Stomach smooth muscle (tissue), 2 donors: ENCODE measurements at regions not wholly inside any gene's neighbourhood (a gene's known extent, or its start where the extent isn't known, plus 50 kb on each side); places are given as distances from the start of the nearest gene placed in this dataset.

ENCODE experiments used
- H3K27ac ChIP-seq: one replicate; pipeline ENCODE4 v1.7.0; 2013; ENCODE audit warnings: mild to moderate bottlenecking, low read length, inconsistent platforms
- H3K27me3 ChIP-seq, 2 donors: one replicate each; pipeline ENCODE4 v1.7.0; 2013; ENCODE audit warnings: low read length in 2 of 2; ENCODE audit not compliant: insufficient read depth in 2 of 2, control insufficient read depth in 1 of 2
- H3K36me3 ChIP-seq, 2 donors: one replicate each; pipeline ENCODE4 v1.7.0; 2013; ENCODE audit warnings: low read length in 2 of 2; ENCODE audit not compliant: control insufficient read depth in 2 of 2, insufficient read depth in 2 of 2
- H3K4me1 ChIP-seq: one replicate; pipeline ENCODE4 v1.7.0; 2013; ENCODE audit warnings: low read length; ENCODE audit not compliant: control insufficient read depth, insufficient read depth
- H3K4me3 ChIP-seq, 2 donors: one replicate each; pipeline ENCODE4 v1.7.0; 2013; ENCODE audit warnings: low read length in 2 of 2
- H3K9ac ChIP-seq, 2 donors: one replicate each; pipeline ENCODE4 v1.7.0; 2013; ENCODE audit warnings: low read length in 2 of 2, mild to moderate bottlenecking in 1 of 2
- H3K9me3 ChIP-seq, 2 donors: one replicate each; pipeline ENCODE4 v1.7.0; 2013; ENCODE audit warnings: low read length in 2 of 2; ENCODE audit not compliant: control insufficient read depth in 2 of 2
- donor health status: healthy.
- donor health status: Pancreatic carcinoma.

DNA sequence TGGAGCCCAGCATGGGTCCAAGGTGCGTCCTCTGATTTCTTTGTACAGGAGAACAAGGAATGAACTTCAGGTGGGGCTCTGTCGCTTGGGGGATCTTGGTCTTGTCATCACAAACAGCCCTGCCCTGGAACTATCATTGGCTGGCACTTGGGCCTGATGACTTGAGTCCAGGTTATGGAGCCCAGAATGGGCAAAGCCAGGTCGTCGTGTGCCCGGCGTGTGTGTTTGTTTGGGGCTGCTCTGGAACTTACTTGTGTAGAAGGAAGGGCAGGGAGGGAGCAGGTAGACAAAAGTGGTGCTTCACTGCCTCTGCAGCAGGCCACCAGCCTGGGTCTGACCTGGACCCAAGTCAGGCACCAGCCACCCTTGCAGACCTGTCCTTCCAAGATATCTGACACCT, 306.3 kb upstream of the HS6ST1 start:
- Histone ChIP-seq H3K4me3 (no peak overlapping the region), H3K9me3 (no peaks in the 10 kb centered on the region)

DNA sequence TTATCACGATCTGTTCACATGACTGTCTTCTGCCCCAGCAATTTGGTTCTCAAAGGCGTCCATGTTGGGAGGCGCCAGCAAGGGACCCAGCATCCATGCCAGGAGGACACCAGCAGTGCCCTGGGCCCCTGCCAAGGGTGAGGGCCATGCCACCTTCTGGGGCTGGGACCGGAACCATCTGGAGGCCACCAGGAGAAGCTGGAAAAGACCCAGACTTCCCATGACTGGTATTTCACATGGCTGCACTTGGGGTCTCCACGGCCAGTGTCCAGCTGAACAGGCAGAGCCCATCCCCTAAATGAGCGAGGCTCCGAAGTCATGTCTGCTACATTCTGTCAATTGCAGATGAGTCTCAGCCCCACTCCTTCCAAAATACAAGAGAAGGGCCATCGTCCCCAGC, 306.8 kb upstream of the HS6ST1 start:
- H3K9me3 ChIP-seq = no peaks in the 10 kb centered on the region
- H3K9ac ChIP-seq = no peak overlapping the region
- H3K36me3 ChIP-seq = no peaks in the 10 kb centered on the region
- no peaks in the 10 kb centered on the region for H3K27me3 ChIP-seq
- H3K27ac ChIP-seq = no peak overlapping the region
- no peak overlapping the region for H3K4me3 ChIP-seq
- H3K4me1 ChIP-seq = no peaks in the 10 kb centered on the region

More for the DNA sequence above, 306.3 kb upstream of the HS6ST1 start:
- Histone ChIP-seq H3K4me1 (no peaks in the 10 kb centered on the region), H3K27me3 (no peaks in the 10 kb centered on the region), H3K36me3 (no peaks in the 10 kb centered on the region), H3K27ac (no peak overlapping the region), H3K9ac (no peak overlapping the region)

DNA sequence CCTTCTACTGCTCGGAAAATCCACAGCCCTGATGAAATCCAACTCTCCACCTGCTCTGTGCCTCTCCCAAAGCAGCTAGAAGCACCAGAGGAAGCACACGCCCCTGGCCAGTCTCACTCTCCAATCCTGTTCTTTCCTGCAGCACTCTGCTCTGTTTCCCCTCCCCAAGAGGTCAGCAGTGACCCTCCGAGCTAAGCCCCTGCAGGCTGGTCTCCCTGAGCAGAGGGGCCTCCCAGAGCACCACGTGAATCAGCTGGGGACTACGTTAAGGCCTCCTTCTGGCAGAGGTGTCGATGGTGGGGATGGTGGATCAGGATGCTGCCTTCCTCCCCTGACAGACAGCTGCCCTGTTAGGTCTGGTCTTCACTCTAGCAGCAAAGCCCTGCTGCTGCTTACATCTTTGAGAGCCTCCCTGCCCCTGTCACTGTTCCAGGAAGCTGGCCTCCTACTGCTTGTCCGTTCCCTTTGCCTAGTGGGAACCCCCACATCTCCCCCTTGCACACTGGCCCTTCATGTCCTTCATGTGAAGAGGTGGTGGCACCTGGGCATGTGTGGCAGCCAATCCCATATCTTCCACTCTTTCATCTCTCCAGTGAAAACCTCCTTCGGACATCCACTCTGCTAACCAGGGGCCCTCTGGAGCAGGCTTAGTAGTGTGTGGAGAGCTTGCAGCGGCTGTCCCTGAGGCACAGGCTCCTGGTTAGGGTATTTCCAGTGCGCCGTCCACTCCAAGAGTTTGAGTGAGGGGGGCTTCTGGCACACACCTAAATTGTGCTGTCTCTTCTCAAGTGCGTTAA, 307.5 kb upstream of the HS6ST1 start:
- Histone ChIP-seq H3K27me3 (no peaks in the 10 kb centered on the region), H3K4me3 (no peak overlapping the region), H3K9me3 (no peaks in the 10 kb centered on the region), H3K4me1 (no peaks in the 10 kb centered on the region), H3K36me3 (no peaks in the 10 kb centered on the region), H3K9ac (no peak overlapping the region), H3K27ac (no peak overlapping the region)

DNA sequence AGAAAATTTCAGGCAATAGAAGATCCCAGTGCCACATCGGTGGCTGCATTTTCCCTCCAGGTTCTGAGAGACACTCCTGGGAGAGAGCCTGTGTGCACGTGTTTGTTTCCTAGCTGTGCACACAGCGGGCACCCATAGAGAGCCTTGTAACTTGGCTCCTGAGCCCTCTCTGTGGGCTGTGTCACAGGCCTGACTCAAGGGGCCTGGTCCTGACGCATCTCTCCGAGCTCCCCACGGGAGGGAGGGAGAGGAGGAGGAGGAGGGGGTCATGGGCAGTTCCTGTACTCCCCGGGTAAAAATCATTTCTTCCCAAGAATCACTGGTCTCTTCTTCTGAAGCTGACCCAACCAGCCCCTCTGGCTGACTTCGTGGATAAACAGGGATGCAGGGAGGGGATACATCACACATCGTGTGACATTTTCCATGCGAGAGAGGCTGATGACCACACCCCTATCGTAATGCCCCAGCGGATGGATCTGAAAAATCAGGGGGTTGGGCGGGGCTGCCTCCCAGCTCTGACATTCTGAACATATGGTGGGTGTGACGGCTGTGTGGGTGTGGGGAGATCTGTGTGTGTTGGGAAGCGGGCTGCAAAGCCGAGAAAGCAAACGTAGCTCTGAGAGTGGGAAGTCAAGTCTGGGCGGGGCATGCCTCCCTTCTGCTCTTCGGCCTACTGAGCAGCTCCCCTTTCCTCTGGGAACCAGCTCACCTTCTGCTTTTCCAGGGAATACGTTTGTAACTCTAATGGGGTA, 308.3 kb upstream of the HS6ST1 start:
- Histone ChIP-seq H3K36me3 (no peaks in the 10 kb centered on the region), H3K27ac (no peak overlapping the region), H3K9ac (no peak overlapping the region), H3K4me1 (no peaks in the 10 kb centered on the region), H3K4me3 (no peak overlapping the region), H3K9me3 (no peaks in the 10 kb centered on the region), H3K27me3 (no peaks in the 10 kb centered on the region)

DNA sequence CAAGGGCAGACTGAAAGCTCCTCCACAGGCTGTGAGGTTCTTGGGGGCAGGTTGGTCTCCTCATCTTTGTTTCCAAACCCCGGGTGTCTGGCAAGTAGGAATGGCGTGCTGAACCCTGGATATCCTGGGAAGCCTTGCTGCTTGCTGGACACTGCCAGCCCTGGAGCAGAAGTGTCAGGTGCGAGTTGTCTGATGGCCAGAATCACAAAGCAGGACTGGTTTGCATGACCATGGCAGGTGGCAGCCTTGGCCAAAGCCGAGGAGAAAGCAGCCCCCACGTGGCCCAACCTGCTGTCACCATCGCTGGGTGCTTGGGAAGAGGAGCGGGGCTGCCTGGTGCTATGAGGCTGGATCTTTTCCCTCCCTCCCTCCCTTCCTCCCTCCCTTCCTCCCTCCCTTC, 309.5 kb upstream of the HS6ST1 start:
- Histone ChIP-seq H3K9ac (no peak overlapping the region), H3K9me3 (no peaks in the 10 kb centered on the region), H3K36me3 (no peaks in the 10 kb centered on the region), H3K27ac (no peak overlapping the region), H3K4me3 (no peak overlapping the region), H3K4me1 (no peaks in the 10 kb centered on the region), H3K27me3 (no peaks in the 10 kb centered on the region)

DNA sequence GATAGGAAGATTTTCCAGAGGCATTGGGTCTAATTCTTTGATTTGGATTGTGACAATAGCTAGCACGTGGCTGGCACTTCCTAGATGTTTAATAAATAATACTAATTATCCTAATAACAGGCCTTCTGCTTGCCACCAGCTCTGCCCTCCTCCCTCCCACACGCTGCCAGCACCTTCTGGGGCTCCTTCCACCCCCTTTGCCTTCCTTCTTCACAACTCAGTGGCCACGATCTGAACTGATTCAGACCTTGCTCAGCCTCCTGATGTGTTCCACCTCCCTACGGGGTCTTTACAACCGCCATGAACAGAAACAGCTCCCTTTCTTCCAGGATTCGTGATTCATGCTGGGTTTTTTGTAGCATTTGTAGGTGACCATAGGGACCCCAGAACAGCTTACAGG, 310.3 kb upstream of the HS6ST1 start:
- H3K4me3 ChIP-seq = no peak overlapping the region
- no peaks in the 10 kb centered on the region for H3K4me1 ChIP-seq
- no peaks in the 10 kb centered on the region for H3K9me3 ChIP-seq
- no peak overlapping the region for H3K9ac ChIP-seq
- no peaks in the 10 kb centered on the region for H3K36me3 ChIP-seq
- no peaks in the 10 kb centered on the region for H3K27me3 ChIP-seq
- H3K27ac ChIP-seq = no peak overlapping the region

DNA sequence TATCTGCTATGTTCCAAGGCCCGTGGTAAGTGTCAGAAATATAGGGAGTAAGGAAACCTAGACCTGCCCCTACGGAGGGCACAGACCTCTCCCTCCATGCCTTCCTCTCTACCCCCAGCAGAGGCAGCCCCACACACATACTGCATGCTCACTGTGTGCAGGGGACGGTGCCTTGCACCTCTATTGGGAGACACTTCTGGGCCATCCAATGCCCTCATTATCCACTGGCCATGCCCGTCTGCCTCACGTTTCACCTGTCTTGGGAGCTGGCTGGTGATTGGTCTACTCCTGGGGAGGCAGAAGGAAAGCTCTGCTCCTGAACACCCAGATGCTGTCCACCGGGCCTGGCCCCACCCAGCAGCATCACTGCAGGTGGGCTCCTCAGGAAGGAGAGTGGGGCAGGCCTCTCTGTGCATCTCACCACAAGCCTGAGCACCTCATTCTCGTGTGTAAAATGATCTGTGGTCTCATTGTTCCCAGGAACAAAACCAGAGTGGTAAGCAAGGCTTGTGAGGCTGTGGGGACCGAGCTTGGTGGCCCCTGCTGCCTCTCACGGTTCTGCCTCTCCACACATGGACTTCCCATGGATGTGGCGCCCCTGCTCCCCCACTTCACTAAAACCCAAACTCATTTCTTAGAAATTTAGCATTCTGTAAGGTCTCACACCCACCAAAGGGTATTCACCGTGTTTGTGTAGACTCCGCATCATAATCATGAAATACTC, 312.5 kb upstream of the HS6ST1 start:
- Histone ChIP-seq H3K27me3 (no peaks in the 10 kb centered on the region), H3K4me3 (no peak overlapping the region), H3K9ac (no peak overlapping the region), H3K4me1 (no peaks in the 10 kb centered on the region), H3K36me3 (no peaks in the 10 kb centered on the region), H3K9me3 (no peaks in the 10 kb centered on the region), H3K27ac (no peak overlapping the region)

DNA sequence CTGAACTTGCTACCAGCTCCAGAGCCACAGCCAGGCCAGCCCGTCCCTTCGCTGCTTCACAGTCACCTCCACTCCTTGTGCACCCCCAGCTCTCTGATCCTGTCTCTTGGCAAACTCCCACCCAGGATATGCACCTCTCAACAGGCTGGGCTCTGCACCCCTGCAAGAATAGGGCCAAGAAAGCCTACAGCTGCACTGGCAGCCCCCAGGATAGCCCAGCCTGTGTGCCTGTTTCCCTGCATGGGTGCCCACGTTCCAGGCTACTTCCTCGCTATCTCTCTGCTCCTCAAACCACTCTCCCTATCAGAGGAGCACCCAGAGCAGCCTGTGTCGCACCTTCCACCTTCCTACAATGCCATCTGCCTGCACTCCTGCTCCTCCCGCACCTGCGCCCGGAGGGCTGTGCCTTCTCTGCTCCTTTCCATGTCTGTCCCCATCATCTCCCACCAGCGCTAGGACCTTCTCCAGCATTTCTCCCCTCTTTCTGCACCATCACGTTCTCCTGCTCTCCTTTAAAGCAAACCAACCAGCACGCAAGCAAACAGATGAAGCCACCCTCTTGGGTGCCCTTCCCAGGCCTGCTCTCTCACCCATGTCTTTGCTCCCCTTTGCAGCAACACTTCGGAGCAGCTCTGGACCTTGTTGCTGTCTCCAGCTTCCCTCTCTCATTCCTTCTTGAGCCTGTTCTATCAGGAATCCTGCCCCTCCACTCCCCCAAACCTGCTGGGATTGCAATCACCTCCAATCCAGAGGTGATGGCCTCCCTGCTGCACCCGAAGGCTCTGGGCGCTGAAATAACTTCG, 313.2 kb upstream of the HS6ST1 start:
- Histone ChIP-seq H3K4me1 (no peaks in the 10 kb centered on the region), H3K9ac (no peak overlapping the region), H3K27ac (no peak overlapping the region)

DNA sequence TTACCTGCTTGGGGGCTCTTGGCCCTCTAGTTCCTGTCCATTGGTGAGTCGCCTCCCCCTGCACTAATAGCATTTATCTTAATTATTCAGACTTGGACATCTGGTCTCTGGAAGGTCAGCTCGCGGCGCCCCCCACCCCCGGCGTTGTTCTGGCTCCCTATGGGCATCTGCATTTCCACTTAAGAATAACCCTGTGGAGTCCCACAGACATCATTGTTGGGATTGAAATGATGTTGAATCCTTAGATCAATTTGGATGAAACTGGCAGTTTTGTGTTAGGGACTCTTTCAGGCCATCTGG, 313.8 kb upstream of the HS6ST1 start:
- no peaks in the 10 kb centered on the region for H3K9me3 ChIP-seq
- H3K36me3 ChIP-seq = no peaks in the 10 kb centered on the region
- no peak overlapping the region for H3K4me3 ChIP-seq
- H3K9ac ChIP-seq = no peak overlapping the region
- H3K27me3 ChIP-seq = no peaks in the 10 kb centered on the region
- H3K27ac ChIP-seq = no peak overlapping the region
- H3K4me1 ChIP-seq = no peaks in the 10 kb centered on the region

More for the DNA sequence above, 313.2 kb upstream of the HS6ST1 start:
- no peaks in the 10 kb centered on the region for H3K27me3 ChIP-seq
- no peaks in the 10 kb centered on the region for H3K36me3 ChIP-seq
- no peaks in the 10 kb centered on the region for H3K9me3 ChIP-seq
- H3K4me3 ChIP-seq = no peak overlapping the region

DNA sequence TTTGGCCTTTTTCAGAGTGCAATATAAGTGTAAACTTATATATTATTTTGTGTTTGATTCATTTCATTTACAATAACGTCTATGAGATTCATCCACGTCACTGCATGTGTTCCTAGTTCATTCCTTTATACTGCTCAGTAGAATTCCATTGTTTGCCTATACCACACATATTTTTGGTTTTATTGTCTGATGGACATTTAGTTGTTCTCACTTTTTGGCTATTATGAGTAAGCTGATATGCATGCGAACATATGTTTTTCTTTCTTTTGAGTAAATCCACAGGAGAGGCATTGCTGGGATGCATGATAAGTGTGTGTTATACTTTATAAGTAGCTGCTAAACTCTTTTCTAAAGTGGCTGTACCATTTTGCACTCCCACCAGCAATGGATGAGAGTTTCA, 314.8 kb upstream of the HS6ST1 start:
- no peaks in the 10 kb centered on the region for H3K4me1 ChIP-seq
- no peaks in the 10 kb centered on the region for H3K9me3 ChIP-seq
- H3K27ac ChIP-seq = no peak overlapping the region
- H3K27me3 ChIP-seq = no peaks in the 10 kb centered on the region
- H3K9ac ChIP-seq = no peak overlapping the region
- no peaks in the 10 kb centered on the region for H3K36me3 ChIP-seq
- no peak overlapping the region for H3K4me3 ChIP-seq
